Lower leg skin (tissue), 3 donors: ENCODE measurements at regions not wholly inside any gene's neighbourhood (a gene's known extent, or its start where the extent isn't known, plus 50 kb on each side); places are given as distances from the start of the nearest gene placed in this dataset.

Experiments
- CTCF ChIP-seq, 3 donors: fragments of 450-650 bp; IDR thresholded peaks; one replicate each; pipeline ENCODE4 v1.5.1; 2016; ENCODE audit warnings: antibody characterized with exemption in 3 of 3, mild to moderate bottlenecking in 3 of 3, moderate library complexity in 2 of 3
- POLR2A ChIP-seq, 2 donors: fragments of 450-650 bp; IDR thresholded peaks; one replicate each; pipeline ENCODE4 v1.6.1; 2016 to 2017; ENCODE audit warnings: antibody characterized with exemption in 2 of 2, mild to moderate bottlenecking in 1 of 2, moderate library complexity in 1 of 2

GRCh38 chr16:54878301-54878700 is 52.4 kb upstream of the IRX5 start:
- no peak for TF ChIP-seq CTCF (IDR thresholded peaks at IDR 0.05)
- TF ChIP-seq POLR2A (IDR thresholded peaks at IDR 0.05): no peak
